Endodermal cell (in vitro differentiated cells): ENCODE measurements at regions not wholly inside any gene's neighbourhood (a gene's known extent, or its start where the extent isn't known, plus 50 kb on each side); places are given as distances from the start of the nearest gene placed in this dataset.

Experiments used
- DNase-seq: peaks from one replicate; pipeline ENCODE4 v3.0.0-alpha.2; 2017
- H3K27ac ChIP-seq: 2 replicates; pipeline ENCODE4 v1.5.1; 2013; ENCODE audit warnings: mild to moderate bottlenecking, low read depth, low read length, moderate library complexity
- H3K27me3 ChIP-seq: 2 replicates; pipeline ENCODE4 v1.6.1; 2013; ENCODE audit warnings: mild to moderate bottlenecking, low read length, moderate library complexity; ENCODE audit not compliant: insufficient read depth, control insufficient read depth, poor library complexity, severe bottlenecking
- H3K36me3 ChIP-seq: 2 replicates; pipeline ENCODE4 v1.7.0; 2013; ENCODE audit warnings: mild to moderate bottlenecking, low read length, moderate library complexity; ENCODE audit not compliant: control insufficient read depth, insufficient read depth
- H3K4me1 ChIP-seq: one replicate; pipeline ENCODE4 v1.7.0; 2013; ENCODE audit warnings: low read length; ENCODE audit not compliant: control insufficient read depth, insufficient read depth
- H3K4me3 ChIP-seq: 2 replicates; pipeline ENCODE4 v1.5.1; 2013; ENCODE audit warnings: mild to moderate bottlenecking, low read length, moderate library complexity
- H3K9ac ChIP-seq: 2 replicates; pipeline ENCODE4 v1.6.1; 2013; ENCODE audit warnings: mild to moderate bottlenecking, low read length, moderate library complexity; ENCODE audit not compliant: poor library complexity, severe bottlenecking; ENCODE audit errors: extremely low read depth
- H3K9me3 ChIP-seq: 2 replicates; pipeline ENCODE4 v1.6.1; 2013; ENCODE audit warnings: mild to moderate bottlenecking, low read length, moderate library complexity; ENCODE audit not compliant: control insufficient read depth
- H3K27ac Mint-ChIP-seq: 2 replicates; pipeline ENCODE4 v1.8.0; 2020; ENCODE audit warnings: mixed read lengths
- H3K27me3 Mint-ChIP-seq: 2 replicates; pipeline ENCODE4 v1.8.0; 2021; ENCODE audit warnings: mild to moderate bottlenecking, mixed read lengths; ENCODE audit not compliant: insufficient read depth
- H3K36me3 Mint-ChIP-seq: 2 replicates; pipeline ENCODE4 v1.8.0; 2020; ENCODE audit warnings: low read depth, mixed read lengths
- H3K4me1 Mint-ChIP-seq: 2 replicates; pipeline ENCODE4 v1.8.0; 2020; ENCODE audit warnings: mixed read lengths
- H3K4me3 Mint-ChIP-seq: 2 replicates; pipeline ENCODE4 v1.8.0; 2020; ENCODE audit warnings: mild to moderate bottlenecking, moderate library complexity, mixed read lengths
- H3K9me3 Mint-ChIP-seq: 2 replicates; pipeline ENCODE4 v1.8.0; 2020; ENCODE audit warnings: mild to moderate bottlenecking, mixed read lengths
- CTCF ChIP-seq: fragments of 200-600 bp; sonication (generic); conservative IDR thresholded peaks from 2 replicates; pipeline ENCODE4 v1.5.0; 2021; ENCODE audit warnings: antibody characterized with exemption, mild to moderate bottlenecking
- WGBS, 2 experiments: methylation state at CpG; one replicate each; pipeline versions ENCODE4 v1.1.5 to v1.1.7; 2013; ENCODE audit warnings: missing lambda C conversion rate in 2 of 2, mixed read lengths in 1 of 2; ENCODE audit not compliant: insufficient coverage in 1 of 2, insufficient read length in 1 of 2; 5-methylcytosine and 5-hydroxymethylcytosine counted together

- 72% methylated on average over 4 of the region's 6 CpGs; no CpG with 5 or more reads in 1 of the 2 experiments for WGBS, 2 experiments
- Histone ChIP-seq H3K9me3 (no peaks in the 10 kb centered on the region), H3K4me1 (no peaks in the 10 kb centered on the region), H3K9ac (no peak overlapping the region), H3K36me3 (no peaks in the 10 kb centered on the region), H3K27ac (no peak overlapping the region), H3K4me3 (no peak overlapping the region), H3K27me3 (no peaks in the 10 kb centered on the region)
- Mint-ChIP-seq H3K4me3 (no peak overlapping the region), H3K4me1 (peaks cover 24% of the 10 kb centered on the region), H3K27ac (no peak overlapping the region), H3K9me3 (no peaks in the 10 kb centered on the region), H3K36me3 (no peaks in the 10 kb centered on the region), H3K27me3 (peaks cover 72% of the 10 kb centered on the region)
- no peak for TF ChIP-seq CTCF
- no peak for DNase-seq
These were observed 203.2 kb upstream of the IRX1 start for GRCh38 chr5:3392306-3392939.

GRCh38 chr5:3391210-3391609 is 204.4 kb upstream of the IRX1 start:
- DNase-seq = no peak
- H3K9me3 ChIP-seq = no peaks in the 10 kb centered on the region
- Mint-ChIP-seq H3K4me1 (peaks cover 24% of the 10 kb centered on the region), H3K9me3 (no peaks in the 10 kb centered on the region), H3K36me3 (no peaks in the 10 kb centered on the region), H3K27ac (no peak overlapping the region), H3K4me3 (no peak overlapping the region), H3K27me3 (peaks cover 72% of the 10 kb centered on the region)
- TF ChIP-seq CTCF = no peak
- no peaks in the 10 kb centered on the region for H3K36me3 ChIP-seq
- H3K9ac ChIP-seq = no peak overlapping the region
- WGBS, 2 experiments = 92 to 95% methylated on average over 3 to 7 of the region's 7 CpGs
- H3K27ac ChIP-seq = no peak overlapping the region
- H3K27me3 ChIP-seq = peaks cover 5% of the 10 kb centered on the region
- no peaks in the 10 kb centered on the region for H3K4me1 ChIP-seq
- H3K4me3 ChIP-seq = no peak overlapping the region

GRCh38 chr5:3389471-3390026 is 206.1 kb upstream of the IRX1 start:
- Histone ChIP-seq H3K9me3 (no peaks in the 10 kb centered on the region), H3K9ac (no peak overlapping the region), H3K4me1 (no peaks in the 10 kb centered on the region), H3K27ac (no peak overlapping the region), H3K36me3 (no peaks in the 10 kb centered on the region), H3K27me3 (peaks cover 5% of the 10 kb centered on the region), H3K4me3 (no peak overlapping the region)
- Mint-ChIP-seq H3K36me3 (no peaks in the 10 kb centered on the region), H3K4me3 (no peak overlapping the region), H3K27ac (no peak overlapping the region), H3K9me3 (no peaks in the 10 kb centered on the region), H3K27me3 (peaks cover 76% of the 10 kb centered on the region), H3K4me1 (peaks cover 18% of the 10 kb centered on the region)
- TF ChIP-seq CTCF = no peak
- WGBS, 2 experiments = 77 to 85% methylated on average over 6 to 11 of the region's 11 CpGs
- no peak for DNase-seq
